H1 (cell line): ENCODE measurements at regions not wholly inside any gene's neighbourhood (a gene's known extent, or its start where the extent isn't known, plus 50 kb on each side); places are given as distances from the start of the nearest gene placed in this dataset.

Source experiments
- CTCF ChIA-PET: fragments of 300-600 bp; sonication (Branson Sonifier 250); formaldehyde crosslinking; loops from one replicate; lab custom pipeline; 2021; ENCODE audit not compliant: partially characterized antibody; lab: Charles Lee
- POLR2A ChIA-PET: fragments of 300-600 bp; sonication (Branson Sonifier 250); formaldehyde crosslinking; loops from one replicate; lab custom pipeline; 2021; ENCODE audit warnings: inconsistent platforms; ENCODE audit not compliant: partially characterized antibody; lab: Charles Lee
- DNase-seq, 2 experiments: peaks; one replicate each; pipeline versions ENCODE4 v3.0.0 to v3.0.0-alpha.2; 2010 to 2022; ENCODE audit warnings: low spot score in 2 of 2, low read depth in 1 of 2, mixed read lengths in 1 of 2
- FAIRE-seq: peaks from 2 replicates; lab custom pipeline; 2011; peaks lifted over from hg19 to GRCh38; lab: Jason Lieb, UNC
- H2AFZ ChIP-seq: 2 replicates; pipeline ENCODE4 v1.8.1; 2012; ENCODE audit warnings: low read length, inconsistent platforms
- H2AK5ac ChIP-seq: 2 replicates; pipeline ENCODE4 v1.6.1; 2013; ENCODE audit warnings: low read depth, low read length
- H2BK120ac ChIP-seq: replicated peaks from 2 replicates; pipeline ENCODE3; 2013; ENCODE audit warnings: low read depth, low read length, inconsistent platforms
- H2BK12ac ChIP-seq: 2 replicates; pipeline ENCODE4 v1.6.1; 2013; ENCODE audit warnings: low read depth, low read length
- H2BK15ac ChIP-seq: 2 replicates; pipeline ENCODE4 v1.6.1; 2013; ENCODE audit warnings: low read length
- H2BK20ac ChIP-seq: 2 replicates; pipeline ENCODE4 v1.6.1; 2013; ENCODE audit warnings: low read length
- H2BK5ac ChIP-seq: 2 replicates; pipeline ENCODE4 v1.6.1; 2013; ENCODE audit warnings: low read depth, low read length
- H3K14ac ChIP-seq: 2 replicates; pipeline ENCODE4 v1.6.1; 2013; ENCODE audit warnings: inconsistent platforms; ENCODE audit not compliant: insufficient read length
- H3K18ac ChIP-seq: 2 replicates; pipeline ENCODE4 v1.6.1; 2013; ENCODE audit warnings: low read length; ENCODE audit errors: extremely low read depth
- H3K23ac ChIP-seq: 2 replicates; pipeline ENCODE4 v1.6.1; 2013; ENCODE audit warnings: inconsistent platforms; ENCODE audit not compliant: insufficient read length
- H3K23me2 ChIP-seq: 2 replicates; pipeline ENCODE4 v1.6.1; 2013; ENCODE audit warnings: low read depth, low read length
- H3K27ac ChIP-seq: 2 replicates; pipeline ENCODE4 v1.6.1; 2011; ENCODE audit warnings: low read depth, low read length, inconsistent platforms
- H3K27me3 ChIP-seq, 4 experiments: replicated peaks in 1 of 4; 1 replicate in 1 of 4; 2 replicates in 3 of 4; pipeline versions ENCODE4 v1.6.1 to v1.8.1; 2011 to 2013; ENCODE audit warnings: low read length in 3 of 4, mild to moderate bottlenecking in 3 of 4, inconsistent platforms in 2 of 4, mixed read lengths in 2 of 4, moderate library complexity in 1 of 4; ENCODE audit not compliant: control insufficient read depth in 3 of 4, insufficient read depth in 3 of 4; ENCODE audit errors: extremely low read depth in 1 of 4
- H3K36me3 ChIP-seq, 4 experiments: 2 replicates each; pipeline versions ENCODE4 v1.6.1 to v1.8.1; 2011 to 2013; ENCODE audit warnings: mild to moderate bottlenecking in 4 of 4, low read length in 3 of 4, moderate library complexity in 2 of 4, control low read depth in 1 of 4, inconsistent platforms in 1 of 4; ENCODE audit not compliant: insufficient read depth in 4 of 4, control insufficient read depth in 2 of 4
- H3K4ac ChIP-seq: replicated peaks from 2 replicates; pipeline ENCODE3; 2013; ENCODE audit warnings: low read length, low read depth, mixed read lengths, inconsistent platforms; ENCODE audit not compliant: insufficient read length
- H3K4me1 ChIP-seq, 4 experiments: replicated peaks in 1 of 4; 1 replicate in 1 of 4; 2 replicates in 3 of 4; pipeline versions ENCODE4 v1.6.1 to v1.8.1; 2011 to 2013; ENCODE audit warnings: low read length in 3 of 4, inconsistent platforms in 2 of 4, mixed read lengths in 1 of 4; ENCODE audit not compliant: insufficient read depth in 4 of 4, control insufficient read depth in 3 of 4
- H3K4me2 ChIP-seq, 2 experiments: 2 replicates each; pipeline versions ENCODE4 v1.6.1 to v1.8.1; 2011 to 2013; ENCODE audit warnings: low read depth in 2 of 2, low read length in 2 of 2, control low read depth in 1 of 2, inconsistent platforms in 1 of 2, mild to moderate bottlenecking in 1 of 2; ENCODE audit not compliant: insufficient read depth in 1 of 2
- H3K4me3 ChIP-seq, 4 experiments: fragments of 200-600, 300-600 bp in 1 of 4; sonication (generic), shearing (Covaris generic), sonication (Bioruptor Twin) in 1 of 4; 2 replicates each; pipeline versions ENCODE4 v1.5.1 to v1.8.1; 2011 to 2016; ENCODE audit warnings: low read length in 4 of 4, low read depth in 3 of 4, control low read depth in 2 of 4, inconsistent platforms in 2 of 4, mild to moderate bottlenecking in 2 of 4, mixed read lengths in 1 of 4, moderate library complexity in 1 of 4; ENCODE audit not compliant: insufficient read depth in 2 of 4; ENCODE audit errors: extremely low read depth in 1 of 4
- H3K56ac ChIP-seq: replicated peaks from 2 replicates; pipeline ENCODE3; 2013; ENCODE audit warnings: low read depth, mild to moderate bottlenecking, mixed read lengths, low read length, inconsistent platforms; ENCODE audit not compliant: insufficient read length
- H3K79me1 ChIP-seq: 2 replicates; pipeline ENCODE4 v1.6.1; 2013; ENCODE audit warnings: low read depth, low read length, control low read depth
- H3K79me2 ChIP-seq, 2 experiments: 2 replicates each; pipeline versions ENCODE4 v1.6.1 to v1.8.1; 2012 to 2013; ENCODE audit warnings: low read length in 2 of 2, mild to moderate bottlenecking in 2 of 2, inconsistent platforms in 1 of 2; ENCODE audit not compliant: insufficient read depth in 2 of 2, control insufficient read depth in 1 of 2
- H3K9ac ChIP-seq, 4 experiments: replicated peaks in 1 of 4; 1 replicate in 1 of 4; 2 replicates in 3 of 4; pipeline versions ENCODE4 v1.6.1 to v1.8.1; 2011 to 2013; ENCODE audit warnings: low read depth in 3 of 4, low read length in 3 of 4, control low read depth in 2 of 4, mild to moderate bottlenecking in 2 of 4, moderate library complexity in 2 of 4, inconsistent platforms in 1 of 4; ENCODE audit errors: extremely low read depth in 1 of 4
- H3K9me3 ChIP-seq, 2 experiments: 2 replicates each; pipeline versions ENCODE4 v1.6.1 to v1.8.1; 2012 to 2013; ENCODE audit warnings: mild to moderate bottlenecking in 2 of 2, moderate library complexity in 2 of 2, control low read depth in 1 of 2, inconsistent platforms in 1 of 2, low read depth in 1 of 2, low read length in 1 of 2, mixed read lengths in 1 of 2; ENCODE audit not compliant: insufficient read depth in 2 of 2
- H4K20me1 ChIP-seq, 2 experiments: replicated peaks in 1 of 2; 2 replicates each; pipeline versions ENCODE3 to v1.8.1; 2011 to 2013; ENCODE audit warnings: inconsistent platforms in 2 of 2, low read length in 2 of 2, mild to moderate bottlenecking in 1 of 2; ENCODE audit not compliant: insufficient read depth in 2 of 2, control insufficient read depth in 1 of 2
- H4K5ac ChIP-seq: 2 replicates; pipeline ENCODE4 v1.6.1; 2013; ENCODE audit warnings: low read length, low read depth, mixed read lengths, inconsistent platforms; ENCODE audit not compliant: insufficient read length
- H4K8ac ChIP-seq: 2 replicates; pipeline ENCODE4 v1.8.0; 2013; ENCODE audit warnings: mild to moderate bottlenecking, moderate library complexity, low read length, inconsistent platforms; ENCODE audit not compliant: insufficient read depth; ENCODE audit errors: extremely low read depth
- H4K91ac ChIP-seq: replicated peaks from 2 replicates; pipeline ENCODE3; 2013; ENCODE audit warnings: low read length, mixed read lengths, inconsistent platforms; ENCODE audit not compliant: insufficient read length
- ATF3 ChIP-seq: IDR thresholded peaks from 2 replicates; pipeline ENCODE4 v1.6.1; 2011; ENCODE audit warnings: low read depth, mild to moderate bottlenecking, low read length; ENCODE audit not compliant: insufficient read depth
- FOSL1 ChIP-seq: IDR thresholded peaks from 2 replicates; pipeline ENCODE4 v1.6.1; 2011; ENCODE audit warnings: mild to moderate bottlenecking, low read depth, low read length, moderate library complexity; ENCODE audit not compliant: insufficient read depth
- GABPA ChIP-seq: IDR thresholded peaks from 2 replicates; pipeline ENCODE4 v1.6.1; 2011; ENCODE audit warnings: mild to moderate bottlenecking, low read length, moderate library complexity, borderline replicate concordance; ENCODE audit not compliant: insufficient read depth
- HDAC6 ChIP-seq: IDR thresholded peaks from one replicate; pipeline ENCODE4 v1.7.1; 2012; ENCODE audit warnings: low read depth, mild to moderate bottlenecking, inconsistent platforms, low read length, moderate library complexity
- KDM5A ChIP-seq: fragments of 200-600 bp; IDR thresholded peaks from 2 replicates; pipeline ENCODE4 v1.7.1; 2012; ENCODE audit warnings: mild to moderate bottlenecking, low read length, inconsistent platforms, mixed read lengths
- MAFK ChIP-seq: IDR thresholded peaks from 2 replicates; pipeline ENCODE4 v1.6.1; 2012; ENCODE audit warnings: low read depth, mild to moderate bottlenecking, improper control_type of control experiment, low read length
- POLR2AphosphoS5 ChIP-seq: IDR thresholded peaks from 2 replicates; pipeline ENCODE4 v1.6.1; 2011; ENCODE audit warnings: low read depth, low read length
- RBBP5 ChIP-seq: IDR thresholded peaks from 2 replicates; pipeline ENCODE4 v1.7.1; 2012; ENCODE audit warnings: low read depth, mild to moderate bottlenecking, inconsistent platforms, low read length, moderate library complexity, borderline replicate concordance
- SAP30 ChIP-seq: fragments of 300-600 bp; sonication (generic); IDR thresholded peaks from 2 replicates; pipeline ENCODE4 v1.7.1; 2012; ENCODE audit warnings: low read length, moderate library complexity, mild to moderate bottlenecking, inconsistent platforms; ENCODE audit not compliant: insufficient read depth, insufficient replicate concordance
- SIRT6 ChIP-seq: IDR thresholded peaks from one replicate; pipeline ENCODE4 v1.7.1; 2012; ENCODE audit warnings: low read length, inconsistent platforms
- SIX5 ChIP-seq: IDR thresholded peaks from 2 replicates; pipeline ENCODE4 v1.6.1; 2011; ENCODE audit warnings: mild to moderate bottlenecking, low read depth, low read length
- SP2 ChIP-seq: IDR thresholded peaks from 2 replicates; pipeline ENCODE4 v1.6.1; 2012; ENCODE audit warnings: mild to moderate bottlenecking, low read length, inconsistent platforms
- SUZ12 ChIP-seq: fragments of 200-600 bp; sonication (generic); IDR thresholded peaks from 2 replicates; pipeline ENCODE4 v1.6.1; 2012; ENCODE audit warnings: mild to moderate bottlenecking, inconsistent platforms, low read length, moderate library complexity, mixed read lengths
- TAF1 ChIP-seq: IDR thresholded peaks from 2 replicates; pipeline ENCODE4 v1.6.1; 2011; ENCODE audit warnings: mild to moderate bottlenecking, low read depth, low read length
- TEAD4 ChIP-seq: IDR thresholded peaks from 2 replicates; pipeline ENCODE4 v1.6.1; 2012; ENCODE audit warnings: low read depth, low read length, inconsistent platforms, mixed read lengths
- YY1 ChIP-seq: IDR thresholded peaks from 2 replicates; pipeline ENCODE4 v1.6.1; 2011; ENCODE audit warnings: low read depth, mild to moderate bottlenecking, low read length
- WGBS, 2 experiments: shearing (Covaris generic) in 1 of 2; methylation state at CpG; one replicate each; pipeline versions ENCODE4 v1.1.6 to v1.1.7; 2013 to 2015; ENCODE audit warnings: low lambda C conversion rate in 2 of 2, mixed read lengths in 2 of 2, inconsistent platforms in 1 of 2, low coverage in 1 of 2, missing lambda C conversion rate in 1 of 2; ENCODE audit not compliant: insufficient replicate concordance in 2 of 2, insufficient coverage in 1 of 2, insufficient read length in 1 of 2; ENCODE audit errors: extremely low coverage in 1 of 2, missing lambda C conversion rate in 1 of 2; 5-methylcytosine and 5-hydroxymethylcytosine counted together

- H3K23me2 ChIP-seq, result no peaks in the 10 kb centered on the region
- H2BK12ac ChIP-seq, result no peak overlapping the region
- DNase-seq (no peak), FAIRE-seq (no peak)
- ChIA-PET CTCF (no interaction called here), POLR2A (no interaction called here)
- no peaks in the 10 kb centered on the region for H3K36me3 ChIP-seq
- H3K14ac ChIP-seq, result no peak overlapping the region
- no peak overlapping the region for H2BK15ac ChIP-seq
- H2BK5ac ChIP-seq, result no peak overlapping the region
- H4K20me1 ChIP-seq, result no peaks in the 10 kb centered on the region
- H3K56ac ChIP-seq, result no peak overlapping the region
- H3K4me1 ChIP-seq, result no peaks in the 10 kb centered on the region
- no peak overlapping the region for H4K91ac ChIP-seq
- H3K27me3 ChIP-seq, result no peaks in the 10 kb centered on the region
- no peak overlapping the region for H2BK20ac ChIP-seq
- 93% methylated on average over 2 of the region's 2 CpGs; no CpG with 5 or more reads in 1 of the 2 experiments for WGBS, 2 experiments
- no peak overlapping the region for H3K4me2 ChIP-seq
- no peak overlapping the region for H2AFZ ChIP-seq
- no peak overlapping the region for H2BK120ac ChIP-seq
- H3K9ac ChIP-seq, result no peak overlapping the region
- H3K9me3 ChIP-seq, result peaks cover 0 to under 1% of the 10 kb centered on the region in 2 experiments; a peak in 1 of 4 replicates
- H3K79me2 ChIP-seq, result no peaks in the 10 kb centered on the region
- H4K8ac ChIP-seq, result no peak overlapping the region
- H3K79me1 ChIP-seq, result no peaks in the 10 kb centered on the region
- no peak overlapping the region for H4K5ac ChIP-seq
- no peak overlapping the region for H3K27ac ChIP-seq
- H3K18ac ChIP-seq, result no peak overlapping the region
- H3K23ac ChIP-seq, result no peak overlapping the region
- no peak overlapping the region for H3K4ac ChIP-seq
- H2AK5ac ChIP-seq, result no peak overlapping the region
- H3K4me3 ChIP-seq, result no peak overlapping the region
- TF ChIP-seq MAFK (no peak), SIX5 (no peak), SUZ12 (no peak), SP2 (no peak), HDAC6 (no peak), GABPA (no peak), ATF3 (no peak), FOSL1 (no peak), POLR2AphosphoS5 (no peak), TAF1 (no peak), RBBP5 (no peak), YY1 (no peak), SIRT6 (no peak), KDM5A (no peak), TEAD4 (no peak), SAP30 (no peak)
These were observed 124.4 kb upstream of the PCDH18 start for GRCh38 chr4:137656661-137657060.
